ENCODE measurements at regions not wholly inside any gene's neighbourhood (a gene's known extent, or its start where the extent isn't known, plus 50 kb on each side); places are given as distances from the start of the nearest gene placed in this dataset.
A peak's percentile ranks its signal among the peaks of the same experiment; 100 is the strongest.

- H3K9me3 ChIP-seq (ENCODE audit: low read depth) = no peaks in the 10 kb centered on the region
- WGBS (ENCODE audit: low lambda C conversion rate, missing lambda C conversion rate) = 80% methylated on average over 6 of the region's 6 CpGs
- H3K4me1 ChIP-seq (ENCODE audit: insufficient read depth) = no peaks in the 10 kb centered on the region
- no peaks in the 10 kb centered on the region for H3K9me2 ChIP-seq (replicated peaks; ENCODE audit: insufficient read depth)
- H3K36me3 ChIP-seq (replicated peaks; ENCODE audit: insufficient read depth, low read depth) = no peaks in the 10 kb centered on the region
- DNase-seq (ENCODE audit: low spot score) = no peak
- no peaks in the 10 kb centered on the region for H4K20me1 ChIP-seq (ENCODE audit: insufficient read depth, poor library complexity, severe bottlenecking)
- no peak overlapping the region for H3K4me2 ChIP-seq
- H3K27me3 ChIP-seq = no peaks in the 10 kb centered on the region
- TF ChIP-seq EZH2 (IDR thresholded peaks at IDR 0.05; ENCODE audit: borderline replicate concordance) = no peak
- TF ChIP-seq EZH2phosphoT487 (IDR thresholded peaks at IDR 0.05; ENCODE audit: low read depth, severe bottlenecking, unreplicated experiment) = no peak
- TF ChIP-seq CTCF (IDR thresholded peaks at IDR 0.05; ENCODE audit: poor library complexity) = no peak
- H2AFZ ChIP-seq = no peak overlapping the region
- no peaks in the 10 kb centered on the region for H3K79me2 ChIP-seq
- H3K27ac ChIP-seq = no peak overlapping the region
- no peak overlapping the region for H3K4me3 ChIP-seq
Measured at GRCh38 chr10:118161461-118162246, 114.9 kb upstream of the RAB11FIP2 start.

- H3K4me3 ChIP-seq = no peak overlapping the region
- no peaks in the 10 kb centered on the region for H3K36me3 ChIP-seq (replicated peaks; ENCODE audit: insufficient read depth, low read depth)
- H3K9me2 ChIP-seq (replicated peaks; ENCODE audit: insufficient read depth) = no peaks in the 10 kb centered on the region
- DNase-seq (ENCODE audit: low spot score) = no peak
- no peak overlapping the region for H3K27ac ChIP-seq
- TF ChIP-seq EZH2 (IDR thresholded peaks at IDR 0.05; ENCODE audit: borderline replicate concordance) (no peak), CTCF (IDR thresholded peaks at IDR 0.05; ENCODE audit: poor library complexity) (no peak)
- H4K20me1 ChIP-seq (ENCODE audit: insufficient read depth, poor library complexity, severe bottlenecking) = no peaks in the 10 kb centered on the region
- no peak overlapping the region for H3K4me2 ChIP-seq
- H2AFZ ChIP-seq = no peak overlapping the region
- H3K27me3 ChIP-seq = no peaks in the 10 kb centered on the region
- no peaks in the 10 kb centered on the region for H3K9me3 ChIP-seq (ENCODE audit: low read depth)
- H3K79me2 ChIP-seq = no peaks in the 10 kb centered on the region
- H3K4me1 ChIP-seq (ENCODE audit: insufficient read depth) = peaks cover 7% of the 10 kb centered on the region
Measured at GRCh38 chr10:118153287-118153686, 106.5 kb upstream of the RAB11FIP2 start.

GRCh38 chr10:118151461-118151860 lies 104.7 kb upstream of the RAB11FIP2 start:
- H3K4me2 ChIP-seq = no peak overlapping the region
- H3K79me2 ChIP-seq = no peaks in the 10 kb centered on the region
- no peaks in the 10 kb centered on the region for H3K9me2 ChIP-seq (replicated peaks; ENCODE audit: insufficient read depth)
- peak overlapping the region; percentile 20 for H3K27ac ChIP-seq
- no peaks in the 10 kb centered on the region for H3K36me3 ChIP-seq (replicated peaks; ENCODE audit: insufficient read depth, low read depth)
- H2AFZ ChIP-seq = no peak overlapping the region
- TF ChIP-seq CTCF (IDR thresholded peaks at IDR 0.05; ENCODE audit: poor library complexity) (no peak), EZH2phosphoT487 (IDR thresholded peaks at IDR 0.05; ENCODE audit: low read depth, severe bottlenecking, unreplicated experiment) (no peak), EZH2 (IDR thresholded peaks at IDR 0.05; ENCODE audit: borderline replicate concordance) (no peak)
- 38% methylated on average over 2 of the region's 2 CpGs for WGBS (ENCODE audit: low lambda C conversion rate, missing lambda C conversion rate)
- H3K9me3 ChIP-seq (ENCODE audit: low read depth) = no peaks in the 10 kb centered on the region
- no peaks in the 10 kb centered on the region for H4K20me1 ChIP-seq (ENCODE audit: insufficient read depth, poor library complexity, severe bottlenecking)
- no peaks in the 10 kb centered on the region for H3K27me3 ChIP-seq
- H3K4me3 ChIP-seq = no peak overlapping the region
- peak; percentile 66 for DNase-seq (ENCODE audit: low spot score)
- H3K4me1 ChIP-seq (ENCODE audit: insufficient read depth) = peaks cover 7% of the 10 kb centered on the region
